ENCODE measurements at regions not wholly inside any gene's neighbourhood (a gene's known extent, or its start where the extent isn't known, plus 50 kb on each side); places are given as distances from the start of the nearest gene placed in this dataset.

- ATAC-seq (ENCODE audit: low FRiP score) = peak; percentile 85
- DNase-seq = no peak
- Histone ChIP-seq H3K9me3 (ENCODE audit: control insufficient read depth, low read length) (no peaks in the 10 kb centered on the region), H3K36me3 (ENCODE audit: control insufficient read depth in 1 of 2, insufficient read depth in 2 of 2, low read length in 1 of 2) (no peaks in the 10 kb centered on the region), H3K27ac (ENCODE audit: low read depth in 1 of 2, low read length in 2 of 2) (peak overlapping the region in 1 of 2 donors; percentile 17), H3K4me3 (ENCODE audit: low read length in 2 of 2) (no peak overlapping the region), H3K4me1 (ENCODE audit: control insufficient read depth in 1 of 2, insufficient read depth in 2 of 2, low read length in 2 of 2) (no peaks in the 10 kb centered on the region), H3K27me3 (ENCODE audit: control insufficient read depth in 1 of 2, insufficient read depth in 2 of 2, low read length in 1 of 2) (no peaks in the 10 kb centered on the region)
- intact Hi-C loops (cut with DNase I) = no loop called here
- 3 to 4% methylated on average over 8 of the region's 8 CpGs for WGBS, 2 donors
Measured at GRCh38 chr2:54360055-54360792, 95.9 kb upstream of the SPTBN1 start.

DNA sequence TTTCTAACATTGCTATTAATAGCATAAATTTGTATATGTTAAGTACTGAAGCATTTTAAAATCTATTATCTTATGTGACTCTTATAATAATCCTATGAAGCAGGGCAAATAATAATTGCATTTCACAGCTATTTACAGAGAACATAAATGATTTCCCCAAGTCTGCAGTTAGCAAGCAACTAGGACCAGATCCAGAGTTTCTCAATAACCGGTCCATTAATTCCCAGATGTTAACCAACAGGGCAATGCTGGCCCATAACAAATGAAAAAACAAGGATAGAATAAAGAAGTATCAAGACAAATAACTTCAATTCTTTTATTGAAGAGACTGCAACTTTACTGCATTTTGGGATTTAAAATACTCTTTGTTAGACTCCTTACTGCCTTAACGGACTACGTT lies 91.7 kb upstream of the SPTBN1 start:
- H3K27me3 ChIP-seq (ENCODE audit: control insufficient read depth in 1 of 2, insufficient read depth in 2 of 2, low read length in 1 of 2) = no peaks in the 10 kb centered on the region
- H3K4me3 ChIP-seq (ENCODE audit: low read length in 2 of 2) = no peak overlapping the region
- no peak for DNase-seq
- WGBS, 2 donors = 92 to 95% methylated on average over 3 of the region's 3 CpGs
- H3K27ac ChIP-seq (ENCODE audit: low read depth in 1 of 2, low read length in 2 of 2) = no peak overlapping the region
- no peaks in the 10 kb centered on the region for H3K4me1 ChIP-seq (ENCODE audit: control insufficient read depth in 1 of 2, insufficient read depth in 2 of 2, low read length in 2 of 2)
- peaks cover 1% of the 10 kb centered on the region for H3K9me3 ChIP-seq (ENCODE audit: control insufficient read depth, low read length)
- H3K36me3 ChIP-seq (ENCODE audit: control insufficient read depth in 1 of 2, insufficient read depth in 2 of 2, low read length in 1 of 2) = no peaks in the 10 kb centered on the region
- no peak for ATAC-seq (ENCODE audit: low FRiP score)
- intact Hi-C loops (cut with DNase I) = no loop called here

GRCh38 chr2:54365661-54366060 lies 90.5 kb upstream of the SPTBN1 start:
- no peaks in the 10 kb centered on the region for H3K27me3 ChIP-seq (ENCODE audit: control insufficient read depth in 1 of 2, insufficient read depth in 2 of 2, low read length in 1 of 2)
- no peaks in the 10 kb centered on the region for H3K4me1 ChIP-seq (ENCODE audit: control insufficient read depth in 1 of 2, insufficient read depth in 2 of 2, low read length in 2 of 2)
- H3K36me3 ChIP-seq (ENCODE audit: control insufficient read depth in 1 of 2, insufficient read depth in 2 of 2, low read length in 1 of 2) = no peaks in the 10 kb centered on the region
- H3K9me3 ChIP-seq (ENCODE audit: control insufficient read depth, low read length) = peaks cover 1% of the 10 kb centered on the region
- intact Hi-C loops (cut with DNase I) = no loop called here
- no peak overlapping the region for H3K4me3 ChIP-seq (ENCODE audit: low read length in 2 of 2)
- no peak for DNase-seq
- no peak overlapping the region for H3K27ac ChIP-seq (ENCODE audit: low read depth in 1 of 2, low read length in 2 of 2)
- WGBS, 2 donors = 89 to 95% methylated on average over 1 of the region's 1 CpG
- ATAC-seq (ENCODE audit: low FRiP score) = no peak

GRCh38 chr2:54366487-54367280 lies 89.4 kb upstream of the SPTBN1 start:
- no peak for DNase-seq
- no peak overlapping the region for H3K4me3 ChIP-seq (ENCODE audit: low read length in 2 of 2)
- H3K27ac ChIP-seq (ENCODE audit: low read depth in 1 of 2, low read length in 2 of 2) = no peak overlapping the region
- intact Hi-C loops (cut with DNase I) = no loop called here
- H3K27me3 ChIP-seq (ENCODE audit: control insufficient read depth in 1 of 2, insufficient read depth in 2 of 2, low read length in 1 of 2) = no peaks in the 10 kb centered on the region
- 86 to 90% methylated on average over 3 of the region's 3 CpGs for WGBS, 2 donors
- H3K9me3 ChIP-seq (ENCODE audit: control insufficient read depth, low read length) = peaks cover 1% of the 10 kb centered on the region
- no peaks in the 10 kb centered on the region for H3K4me1 ChIP-seq (ENCODE audit: control insufficient read depth in 1 of 2, insufficient read depth in 2 of 2, low read length in 2 of 2)
- no peaks in the 10 kb centered on the region for H3K36me3 ChIP-seq (ENCODE audit: control insufficient read depth in 1 of 2, insufficient read depth in 2 of 2, low read length in 1 of 2)
- ATAC-seq (ENCODE audit: low FRiP score) = no peak

- Histone ChIP-seq H3K36me3 (ENCODE audit: control insufficient read depth in 1 of 2, insufficient read depth in 2 of 2, low read length in 1 of 2) (no peaks in the 10 kb centered on the region), H3K9me3 (ENCODE audit: control insufficient read depth, low read length) (peaks cover 1% of the 10 kb centered on the region), H3K27ac (ENCODE audit: low read depth in 1 of 2, low read length in 2 of 2) (no peak overlapping the region), H3K27me3 (ENCODE audit: control insufficient read depth in 1 of 2, insufficient read depth in 2 of 2, low read length in 1 of 2) (no peaks in the 10 kb centered on the region), H3K4me3 (ENCODE audit: low read length in 2 of 2) (no peak overlapping the region), H3K4me1 (ENCODE audit: control insufficient read depth in 1 of 2, insufficient read depth in 2 of 2, low read length in 2 of 2) (no peaks in the 10 kb centered on the region)
- intact Hi-C loops (cut with DNase I) = loop anchor here in 1 of 2 donors (10.0 kb wide), 1 partner anchor 54 kb away; no protein-coding TSS in a partner anchor
- no peak for DNase-seq
- ATAC-seq (ENCODE audit: low FRiP score) = peak; percentile 44
- WGBS, 2 donors = 13 to 14% methylated on average over 7 of the region's 7 CpGs
Measured at GRCh38 chr2:54370405-54371104, 85.6 kb upstream of the SPTBN1 start.

GRCh38 chr2:54371460-54372065 lies 84.6 kb upstream of the SPTBN1 start:
- Histone ChIP-seq H3K36me3 (ENCODE audit: control insufficient read depth in 1 of 2, insufficient read depth in 2 of 2, low read length in 1 of 2) (no peaks in the 10 kb centered on the region), H3K4me1 (ENCODE audit: control insufficient read depth in 1 of 2, insufficient read depth in 2 of 2, low read length in 2 of 2) (no peaks in the 10 kb centered on the region), H3K27me3 (ENCODE audit: control insufficient read depth in 1 of 2, insufficient read depth in 2 of 2, low read length in 1 of 2) (no peaks in the 10 kb centered on the region), H3K9me3 (ENCODE audit: control insufficient read depth, low read length) (peaks cover 1% of the 10 kb centered on the region), H3K27ac (ENCODE audit: low read depth in 1 of 2, low read length in 2 of 2) (no peak overlapping the region), H3K4me3 (ENCODE audit: low read length in 2 of 2) (no peak overlapping the region)
- 68 to 77% methylated on average over 7 of the region's 7 CpGs for WGBS, 2 donors
- intact Hi-C loops (cut with DNase I) = loop anchor here in 1 of 2 donors (10.0 kb wide), 1 partner anchor 53 kb away; no protein-coding TSS in a partner anchor
- no peak for DNase-seq
- no peak for ATAC-seq (ENCODE audit: low FRiP score)

- no peak for ATAC-seq (ENCODE audit: low FRiP score)
- H3K27ac ChIP-seq (ENCODE audit: low read depth in 1 of 2, low read length in 2 of 2) = no peak overlapping the region
- WGBS, 2 donors = 68 to 71% methylated on average over 4 of the region's 4 CpGs
Measured at GRCh38 chr2:54372361-54372760, 83.8 kb upstream of the SPTBN1 start.

GRCh38 chr2:54373855-54374254 lies 82.3 kb upstream of the SPTBN1 start:
- DNase-seq (no peak), ATAC-seq (ENCODE audit: low FRiP score) (no peak)
- H3K36me3 ChIP-seq (ENCODE audit: control insufficient read depth in 1 of 2, insufficient read depth in 2 of 2, low read length in 1 of 2) = no peaks in the 10 kb centered on the region
- H3K4me1 ChIP-seq (ENCODE audit: control insufficient read depth in 1 of 2, insufficient read depth in 2 of 2, low read length in 2 of 2) = no peaks in the 10 kb centered on the region
- intact Hi-C loops (cut with DNase I) = loop anchor here in 1 of 2 donors (10.0 kb wide), 1 partner anchor 51 kb away; no protein-coding TSS in a partner anchor
- H3K27me3 ChIP-seq (ENCODE audit: control insufficient read depth in 1 of 2, insufficient read depth in 2 of 2, low read length in 1 of 2) = no peaks in the 10 kb centered on the region
- no peaks in the 10 kb centered on the region for H3K9me3 ChIP-seq (ENCODE audit: control insufficient read depth, low read length)
- H3K27ac ChIP-seq (ENCODE audit: low read depth in 1 of 2, low read length in 2 of 2) = no peak overlapping the region
- WGBS, 2 donors = 79 to 82% methylated on average over 3 of the region's 3 CpGs
- H3K4me3 ChIP-seq (ENCODE audit: low read length in 2 of 2) = no peak overlapping the region

More at GRCh38 chr2:54372361-54372760, 83.8 kb upstream of the SPTBN1 start:
- Histone ChIP-seq H3K27me3 (ENCODE audit: control insufficient read depth in 1 of 2, insufficient read depth in 2 of 2, low read length in 1 of 2) (no peaks in the 10 kb centered on the region), H3K4me3 (ENCODE audit: low read length in 2 of 2) (no peak overlapping the region), H3K36me3 (ENCODE audit: control insufficient read depth in 1 of 2, insufficient read depth in 2 of 2, low read length in 1 of 2) (no peaks in the 10 kb centered on the region), H3K4me1 (ENCODE audit: control insufficient read depth in 1 of 2, insufficient read depth in 2 of 2, low read length in 2 of 2) (no peaks in the 10 kb centered on the region), H3K9me3 (ENCODE audit: control insufficient read depth, low read length) (peaks cover 1% of the 10 kb centered on the region)
- no peak for DNase-seq
- intact Hi-C loops (cut with DNase I) = loop anchor here in 1 of 2 donors (10.0 kb wide), 1 partner anchor 52 kb away; no protein-coding TSS in a partner anchor
